ENCODE measurements at regions not wholly inside any gene's neighbourhood (a gene's known extent, or its start where the extent isn't known, plus 50 kb on each side); places are given as distances from the start of the nearest gene placed in this dataset.

GRCh38 chr2:150572194-150572766, 84.8 kb upstream of the RND3 start:
- H3K9me3 ChIP-seq (ENCODE audit: low read length), result no peaks in the 10 kb centered on the region
- TF ChIP-seq, protein P1, sequence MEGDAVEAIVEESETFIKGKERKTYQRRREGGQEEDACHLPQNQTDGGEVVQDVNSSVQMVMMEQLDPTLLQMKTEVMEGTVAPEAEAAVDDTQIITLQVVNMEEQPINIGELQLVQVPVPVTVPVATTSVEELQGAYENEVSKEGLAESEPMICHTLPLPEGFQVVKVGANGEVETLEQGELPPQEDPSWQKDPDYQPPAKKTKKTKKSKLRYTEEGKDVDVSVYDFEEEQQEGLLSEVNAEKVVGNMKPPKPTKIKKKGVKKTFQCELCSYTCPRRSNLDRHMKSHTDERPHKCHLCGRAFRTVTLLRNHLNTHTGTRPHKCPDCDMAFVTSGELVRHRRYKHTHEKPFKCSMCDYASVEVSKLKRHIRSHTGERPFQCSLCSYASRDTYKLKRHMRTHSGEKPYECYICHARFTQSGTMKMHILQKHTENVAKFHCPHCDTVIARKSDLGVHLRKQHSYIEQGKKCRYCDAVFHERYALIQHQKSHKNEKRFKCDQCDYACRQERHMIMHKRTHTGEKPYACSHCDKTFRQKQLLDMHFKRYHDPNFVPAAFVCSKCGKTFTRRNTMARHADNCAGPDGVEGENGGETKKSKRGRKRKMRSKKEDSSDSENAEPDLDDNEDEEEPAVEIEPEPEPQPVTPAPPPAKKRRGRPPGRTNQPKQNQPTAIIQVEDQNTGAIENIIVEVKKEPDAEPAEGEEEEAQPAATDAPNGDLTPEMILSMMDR (IDR thresholded peaks at IDR 0.05; ENCODE audit: low read length), result no peak
- TF ChIP-seq EZH2 (IDR thresholded peaks at IDR 0.05; ENCODE audit: borderline replicate concordance, low read length), result no peak
- no peak overlapping the region for H3K9ac ChIP-seq (ENCODE audit: low read length)
- H3K27me3 ChIP-seq (ENCODE audit: insufficient read depth, low read length), result no peaks in the 10 kb centered on the region
- no peak overlapping the region for H3K4me2 ChIP-seq (ENCODE audit: low read length)
- H3F3A ChIP-seq (ENCODE audit: insufficient read depth, low read length), result no peaks in the 10 kb centered on the region
- no peak overlapping the region for H3K4me3 ChIP-seq (ENCODE audit: low read depth, low read length, poor library complexity, severe bottlenecking)
- H2AFZ ChIP-seq (ENCODE audit: low read length), result no peak overlapping the region
- H3K27ac ChIP-seq (ENCODE audit: low read depth, low read length, poor library complexity, severe bottlenecking), result no peak overlapping the region
- no peaks in the 10 kb centered on the region for H3K79me2 ChIP-seq (ENCODE audit: insufficient read depth, low read length)
- H3K9me2 ChIP-seq (ENCODE audit: low read depth, low read length), result no peaks in the 10 kb centered on the region
- H3K36me3 ChIP-seq (ENCODE audit: insufficient read depth, low read length), result no peaks in the 10 kb centered on the region
- H4K20me1 ChIP-seq (ENCODE audit: insufficient read depth, low read length), result no peaks in the 10 kb centered on the region
- H3K4me1 ChIP-seq (ENCODE audit: insufficient read depth, low read length, severe bottlenecking), result no peaks in the 10 kb centered on the region

GRCh38 chr2:150571121-150571520, 83.7 kb upstream of the RND3 start:
- no peaks in the 10 kb centered on the region for H4K20me1 ChIP-seq (ENCODE audit: insufficient read depth, low read length)
- no peak overlapping the region for H3K4me3 ChIP-seq (ENCODE audit: low read depth, low read length, poor library complexity, severe bottlenecking)
- H3K27me3 ChIP-seq (ENCODE audit: insufficient read depth, low read length), result no peaks in the 10 kb centered on the region
- no peaks in the 10 kb centered on the region for H3K79me2 ChIP-seq (ENCODE audit: insufficient read depth, low read length)
- H3K9ac ChIP-seq (ENCODE audit: low read length), result no peak overlapping the region
- TF ChIP-seq EZH2 (IDR thresholded peaks at IDR 0.05; ENCODE audit: borderline replicate concordance, low read length), result no peak
- TF ChIP-seq, protein P1 (IDR thresholded peaks at IDR 0.05; ENCODE audit: low read length), result no peak
- H3K9me2 ChIP-seq (ENCODE audit: low read depth, low read length), result no peaks in the 10 kb centered on the region
- no peak overlapping the region for H2AFZ ChIP-seq (ENCODE audit: low read length)
- no peak overlapping the region for H3K27ac ChIP-seq (ENCODE audit: low read depth, low read length, poor library complexity, severe bottlenecking)
- H3F3A ChIP-seq (ENCODE audit: insufficient read depth, low read length), result no peaks in the 10 kb centered on the region
- H3K4me2 ChIP-seq (ENCODE audit: low read length), result no peak overlapping the region
- no peaks in the 10 kb centered on the region for H3K36me3 ChIP-seq (ENCODE audit: insufficient read depth, low read length)
- H3K4me1 ChIP-seq (ENCODE audit: insufficient read depth, low read length, severe bottlenecking), result no peaks in the 10 kb centered on the region
- no peaks in the 10 kb centered on the region for H3K9me3 ChIP-seq (ENCODE audit: low read length)

GRCh38 chr2:150570712-150571111, 83.2 kb upstream of the RND3 start:
- Histone ChIP-seq H3K79me2 (ENCODE audit: insufficient read depth, low read length) (no peaks in the 10 kb centered on the region), H4K20me1 (ENCODE audit: insufficient read depth, low read length) (no peaks in the 10 kb centered on the region), H3K4me2 (ENCODE audit: low read length) (no peak overlapping the region), H3K4me3 (ENCODE audit: low read depth, low read length, poor library complexity, severe bottlenecking) (no peak overlapping the region), H2AFZ (ENCODE audit: low read length) (no peak overlapping the region), H3K9me2 (ENCODE audit: low read depth, low read length) (no peaks in the 10 kb centered on the region), H3K27ac (ENCODE audit: low read depth, low read length, poor library complexity, severe bottlenecking) (no peak overlapping the region), H3K9me3 (ENCODE audit: low read length) (no peaks in the 10 kb centered on the region), H3K4me1 (ENCODE audit: insufficient read depth, low read length, severe bottlenecking) (no peaks in the 10 kb centered on the region), H3K9ac (ENCODE audit: low read length) (no peak overlapping the region), H3F3A (ENCODE audit: insufficient read depth, low read length) (no peaks in the 10 kb centered on the region), H3K36me3 (ENCODE audit: insufficient read depth, low read length) (no peaks in the 10 kb centered on the region), H3K27me3 (ENCODE audit: insufficient read depth, low read length) (no peaks in the 10 kb centered on the region)
- TF ChIP-seq EZH2 (IDR thresholded peaks at IDR 0.05; ENCODE audit: borderline replicate concordance, low read length), result no peak
- TF ChIP-seq, protein P1 (IDR thresholded peaks at IDR 0.05; ENCODE audit: low read length), result no peak
